ENCODE measurements at regions not wholly inside any gene's neighbourhood (a gene's known extent, or its start where the extent isn't known, plus 50 kb on each side); places are given as distances from the start of the nearest gene placed in this dataset.
"Not testable (repeated sequence)": the region's sequence is repeated elsewhere in the genome, so short reads cannot be mapped to it uniquely, and the experiment has no call there.

GRCh38 chr17:62156949-62157348, 91.9 kb upstream of the MED13 start:
- peaks cover 8% of the 10 kb centered on the region for H3K27me3 Mint-ChIP-seq
- H3K36me3 Mint-ChIP-seq (ENCODE audit: low read depth), result no peaks in the 10 kb centered on the region
- intact Hi-C loops (cut with micrococcal nuclease), result no loop called here
- H3K9me3 Mint-ChIP-seq, result no peaks in the 10 kb centered on the region
- no peak overlapping the region for H3K4me3 Mint-ChIP-seq
- H3K27ac Mint-ChIP-seq, result no peak overlapping the region
- H3K4me1 Mint-ChIP-seq (ENCODE audit: low read depth), result peaks cover 13% of the 10 kb centered on the region

GRCh38 chr17:62154909-62155308, 89.8 kb upstream of the MED13 start:
- Mint-ChIP-seq H3K9me3 (no peaks in the 10 kb centered on the region), H3K27ac (no peak overlapping the region), H3K4me1 (ENCODE audit: low read depth) (peaks cover 4% of the 10 kb centered on the region), H3K27me3 (peaks cover 11% of the 10 kb centered on the region), H3K4me3 (no peak overlapping the region), H3K36me3 (ENCODE audit: low read depth) (no peaks in the 10 kb centered on the region)
- intact Hi-C loops (cut with micrococcal nuclease), result no loop called here

GRCh38 chr17:62150471-62150870, 85.4 kb upstream of the MED13 start:
- Mint-ChIP-seq H3K4me3 (no peak overlapping the region), H3K9me3 (no peaks in the 10 kb centered on the region), H3K4me1 (ENCODE audit: low read depth) (no peaks in the 10 kb centered on the region), H3K27ac (no peak overlapping the region), H3K27me3 (peaks cover 18% of the 10 kb centered on the region), H3K36me3 (ENCODE audit: low read depth) (no peaks in the 10 kb centered on the region)
- intact Hi-C loops (cut with micrococcal nuclease), result no loop called here

GRCh38 chr17:62149961-62150360, 84.9 kb upstream of the MED13 start:
- H3K36me3 Mint-ChIP-seq (ENCODE audit: low read depth), result no peaks in the 10 kb centered on the region
- H3K4me1 Mint-ChIP-seq (ENCODE audit: low read depth), result no peaks in the 10 kb centered on the region
- H3K27ac Mint-ChIP-seq, result no peak overlapping the region
- H3K9me3 Mint-ChIP-seq, result no peaks in the 10 kb centered on the region
- intact Hi-C loops (cut with micrococcal nuclease), result no loop called here
- peaks cover 18% of the 10 kb centered on the region for H3K27me3 Mint-ChIP-seq
- H3K4me3 Mint-ChIP-seq, result no peak overlapping the region

- H3K4me1 Mint-ChIP-seq (ENCODE audit: low read depth), result no peaks in the 10 kb centered on the region
- no peak overlapping the region for H3K27ac Mint-ChIP-seq
- intact Hi-C loops (cut with micrococcal nuclease), result no loop called here
- H3K27me3 Mint-ChIP-seq, result peaks cover 12% of the 10 kb centered on the region
- no peaks in the 10 kb centered on the region for H3K36me3 Mint-ChIP-seq (ENCODE audit: low read depth)
- no peaks in the 10 kb centered on the region for H3K9me3 Mint-ChIP-seq
- H3K4me3 Mint-ChIP-seq, result no peak overlapping the region
Observed at GRCh38 chr17:62147284-62147683, 82.2 kb upstream of the MED13 start.

- Mint-ChIP-seq H3K4me1 (ENCODE audit: low read depth) (no peaks in the 10 kb centered on the region), H3K27ac (no peak overlapping the region), H3K9me3 (no peaks in the 10 kb centered on the region), H3K36me3 (ENCODE audit: low read depth) (no peaks in the 10 kb centered on the region), H3K27me3 (peaks cover 51% of the 10 kb centered on the region), H3K4me3 (no peak overlapping the region)
- intact Hi-C loops (cut with micrococcal nuclease), result no loop called here
Observed at GRCh38 chr17:62140836-62141235, 75.8 kb upstream of the MED13 start.

GRCh38 chr17:62140376-62140775, 75.3 kb upstream of the MED13 start:
- no peak overlapping the region for H3K27ac Mint-ChIP-seq
- peaks cover 53% of the 10 kb centered on the region for H3K27me3 Mint-ChIP-seq
- no peaks in the 10 kb centered on the region for H3K9me3 Mint-ChIP-seq
- no peaks in the 10 kb centered on the region for H3K36me3 Mint-ChIP-seq (ENCODE audit: low read depth)
- no peaks in the 10 kb centered on the region for H3K4me1 Mint-ChIP-seq (ENCODE audit: low read depth)
- H3K4me3 Mint-ChIP-seq, result no peak overlapping the region
- intact Hi-C loops (cut with micrococcal nuclease), result no loop called here

GRCh38 chr17:62139690-62140354, 74.7 kb upstream of the MED13 start:
- H3K36me3 Mint-ChIP-seq (ENCODE audit: low read depth); H3K4me3 Mint-ChIP-seq; H3K9me3 Mint-ChIP-seq; intact Hi-C loops (cut with micrococcal nuclease); H3K27ac Mint-ChIP-seq; H3K4me1 Mint-ChIP-seq (ENCODE audit: low read depth): not testable (repeated sequence)
- peaks cover 57% of the 10 kb centered on the region for H3K27me3 Mint-ChIP-seq

- intact Hi-C loops (cut with micrococcal nuclease), result no loop called here
- no peak overlapping the region for H3K4me3 Mint-ChIP-seq
- H3K27ac Mint-ChIP-seq, result no peak overlapping the region
- no peaks in the 10 kb centered on the region for H3K9me3 Mint-ChIP-seq
- H3K36me3 Mint-ChIP-seq (ENCODE audit: low read depth), result no peaks in the 10 kb centered on the region
- peaks cover 59% of the 10 kb centered on the region for H3K27me3 Mint-ChIP-seq
- H3K4me1 Mint-ChIP-seq (ENCODE audit: low read depth), result no peaks in the 10 kb centered on the region
Observed at GRCh38 chr17:62139141-62139540, 74.1 kb upstream of the MED13 start.

- H3K4me3 Mint-ChIP-seq; H3K4me1 Mint-ChIP-seq (ENCODE audit: low read depth); H3K27ac Mint-ChIP-seq; H3K36me3 Mint-ChIP-seq (ENCODE audit: low read depth); H3K9me3 Mint-ChIP-seq; intact Hi-C loops (cut with micrococcal nuclease): not testable (repeated sequence)
- peaks cover 59% of the 10 kb centered on the region for H3K27me3 Mint-ChIP-seq
Observed at GRCh38 chr17:62138676-62139121, 73.6 kb upstream of the MED13 start.

- H3K27ac Mint-ChIP-seq; H3K4me1 Mint-ChIP-seq (ENCODE audit: low read depth); H3K4me3 Mint-ChIP-seq; H3K36me3 Mint-ChIP-seq (ENCODE audit: low read depth); intact Hi-C loops (cut with micrococcal nuclease); H3K9me3 Mint-ChIP-seq: not testable (repeated sequence)
- peaks cover 59% of the 10 kb centered on the region for H3K27me3 Mint-ChIP-seq
Observed at GRCh38 chr17:62137734-62138624, 72.9 kb upstream of the MED13 start.

GRCh38 chr17:62137013-62137733, 72.1 kb upstream of the MED13 start:
- H3K4me1 Mint-ChIP-seq (ENCODE audit: low read depth); H3K36me3 Mint-ChIP-seq (ENCODE audit: low read depth); intact Hi-C loops (cut with micrococcal nuclease); H3K9me3 Mint-ChIP-seq; H3K4me3 Mint-ChIP-seq; H3K27ac Mint-ChIP-seq: not testable (repeated sequence)
- H3K27me3 Mint-ChIP-seq, result peaks cover 59% of the 10 kb centered on the region

GRCh38 chr17:62135742-62136141, 70.7 kb upstream of the MED13 start:
- no peaks in the 10 kb centered on the region for H3K36me3 Mint-ChIP-seq (ENCODE audit: low read depth)
- H3K27me3 Mint-ChIP-seq, result peaks cover 58% of the 10 kb centered on the region
- no peak overlapping the region for H3K27ac Mint-ChIP-seq
- H3K4me3 Mint-ChIP-seq, result no peak overlapping the region
- intact Hi-C loops (cut with micrococcal nuclease), result no loop called here
- H3K4me1 Mint-ChIP-seq (ENCODE audit: low read depth), result no peaks in the 10 kb centered on the region
- H3K9me3 Mint-ChIP-seq, result no peaks in the 10 kb centered on the region

GRCh38 chr17:62135096-62135495, 70.0 kb upstream of the MED13 start:
- H3K36me3 Mint-ChIP-seq (ENCODE audit: low read depth); intact Hi-C loops (cut with micrococcal nuclease); H3K4me3 Mint-ChIP-seq; H3K4me1 Mint-ChIP-seq (ENCODE audit: low read depth); H3K27ac Mint-ChIP-seq; H3K9me3 Mint-ChIP-seq: not testable (repeated sequence)
- H3K27me3 Mint-ChIP-seq, result peaks cover 53% of the 10 kb centered on the region
